Fibroblast of skin of left biceps (primary cell): ENCODE measurements at regions not wholly inside any gene's neighbourhood (a gene's known extent, or its start where the extent isn't known, plus 50 kb on each side); places are given as distances from the start of the nearest gene placed in this dataset.

Experiments used
- DNase-seq, 2 experiments: peaks; one replicate each; pipeline ENCODE4 v3.0.0-alpha.2; 2013; ENCODE audit warnings: low read depth in 2 of 2

DNA sequence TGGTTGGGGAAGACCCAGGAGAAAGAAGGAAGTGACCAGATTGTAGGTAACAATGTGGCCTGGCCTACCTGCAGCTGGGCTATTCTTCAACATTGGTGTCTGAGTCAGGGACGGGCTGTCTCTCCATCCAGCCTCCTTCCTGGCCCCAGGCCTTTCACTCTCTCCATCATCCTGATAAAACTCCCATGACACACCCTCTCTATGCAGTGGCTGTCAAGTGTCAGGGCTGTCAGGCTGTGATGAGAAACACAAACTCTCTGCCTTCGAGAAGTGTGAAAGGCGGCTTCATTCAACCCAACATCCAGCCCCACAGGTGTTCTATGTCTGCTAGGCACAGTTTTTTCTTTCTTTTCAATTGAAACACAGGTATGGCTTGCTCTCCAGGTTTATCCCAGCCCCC is 153.3 kb upstream of the VSTM2B start:
- no peak for DNase-seq

DNA sequence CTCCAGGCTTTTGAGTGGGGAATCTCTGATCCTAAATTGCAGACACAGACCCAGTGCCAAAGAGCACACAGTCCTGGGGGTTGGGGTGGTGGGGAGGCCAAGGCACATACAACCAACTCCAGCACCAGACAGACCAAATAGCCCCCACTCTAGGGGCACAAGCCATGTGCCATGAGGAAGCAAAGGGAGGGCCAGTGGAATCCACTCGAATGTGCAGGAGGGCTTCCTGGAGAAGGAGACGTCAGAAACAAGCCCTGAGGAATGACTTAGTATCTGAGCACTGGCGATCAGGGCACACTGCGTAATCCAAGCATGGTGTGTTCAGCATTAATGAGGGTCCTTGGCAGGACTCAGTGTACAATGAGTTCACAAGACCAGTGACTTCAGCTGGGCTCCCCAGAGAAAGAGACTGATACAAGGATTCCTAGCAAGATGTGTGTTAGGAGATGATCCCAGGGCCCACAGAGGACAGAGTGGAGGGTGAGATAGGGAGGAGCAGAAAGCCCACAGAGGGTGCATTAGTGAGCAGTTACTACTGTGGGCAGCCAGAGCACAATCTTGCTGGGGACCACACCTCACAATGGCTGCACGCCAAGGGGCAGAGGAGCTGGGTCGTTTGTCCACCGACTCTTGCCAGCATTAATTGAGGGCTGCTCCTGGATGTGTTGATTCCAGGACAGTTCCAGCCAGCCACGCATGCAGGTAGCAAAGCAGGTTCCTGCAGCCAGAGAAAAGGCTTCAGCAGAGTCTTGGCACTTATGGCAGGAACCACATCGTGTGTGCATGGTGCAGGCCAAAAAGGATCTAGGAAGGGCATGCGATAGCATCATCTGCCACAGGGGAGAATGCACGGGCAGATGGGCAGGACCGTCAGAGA is 152.6 kb upstream of the VSTM2B start:
- no peak for DNase-seq

DNA sequence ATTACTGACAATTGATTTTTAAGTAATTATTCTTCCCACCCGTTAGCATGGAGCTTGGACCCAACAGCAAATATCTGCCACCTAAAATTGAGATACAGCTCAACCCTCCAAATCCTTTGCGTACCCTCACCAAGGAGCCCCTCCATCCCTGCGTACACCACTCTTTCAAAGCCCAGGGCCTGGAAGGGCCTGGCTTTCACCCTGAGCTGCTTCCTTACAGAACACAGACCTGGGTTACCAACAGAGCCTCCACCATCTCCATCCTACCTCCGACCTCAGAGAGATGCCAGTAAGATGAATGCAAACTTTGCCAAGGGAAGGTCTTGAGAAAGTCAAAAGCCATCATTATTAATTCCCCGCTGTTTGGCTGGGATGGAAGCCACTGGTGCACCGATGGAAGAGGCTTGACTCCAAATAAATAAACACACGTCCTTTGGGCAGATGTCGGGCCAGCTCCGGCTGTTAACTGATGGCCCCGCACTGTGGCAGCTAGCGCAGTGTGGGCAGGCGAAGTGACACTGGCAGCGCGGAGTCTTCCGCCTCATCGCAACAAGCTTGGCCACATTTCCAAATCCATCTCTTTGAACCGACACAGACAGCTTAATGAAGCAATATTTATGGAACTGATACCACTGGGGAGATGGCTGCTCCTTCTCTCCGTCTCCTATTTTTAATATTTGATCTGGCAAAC is 150.2 kb upstream of the VSTM2B start:
- DNase-seq: no peak

DNA sequence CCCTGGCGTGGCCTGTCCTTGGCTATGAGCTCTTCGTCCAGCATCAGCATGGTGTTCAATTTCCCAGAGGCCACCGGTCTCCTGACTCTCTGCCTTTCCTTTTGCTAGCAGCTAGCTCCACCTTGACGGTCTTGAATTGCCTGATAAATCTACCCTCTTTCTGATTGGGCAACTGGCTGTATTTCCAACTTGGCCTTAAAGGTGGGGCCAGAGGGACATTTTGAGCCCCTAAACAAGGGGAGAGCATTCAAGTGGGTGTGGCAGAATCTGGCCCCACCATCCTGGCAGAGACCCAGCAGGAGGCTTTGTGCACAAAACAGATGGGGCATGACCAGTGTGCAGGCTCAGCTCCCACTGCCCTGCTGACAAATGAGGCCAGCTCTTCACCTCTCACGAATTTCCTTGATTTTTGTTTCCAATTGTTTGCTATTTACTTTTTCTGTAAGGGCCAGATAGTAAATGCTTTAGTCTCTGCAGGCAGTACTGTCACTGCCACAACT is 148.9 kb upstream of the VSTM2B start:
- no peak for DNase-seq

DNA sequence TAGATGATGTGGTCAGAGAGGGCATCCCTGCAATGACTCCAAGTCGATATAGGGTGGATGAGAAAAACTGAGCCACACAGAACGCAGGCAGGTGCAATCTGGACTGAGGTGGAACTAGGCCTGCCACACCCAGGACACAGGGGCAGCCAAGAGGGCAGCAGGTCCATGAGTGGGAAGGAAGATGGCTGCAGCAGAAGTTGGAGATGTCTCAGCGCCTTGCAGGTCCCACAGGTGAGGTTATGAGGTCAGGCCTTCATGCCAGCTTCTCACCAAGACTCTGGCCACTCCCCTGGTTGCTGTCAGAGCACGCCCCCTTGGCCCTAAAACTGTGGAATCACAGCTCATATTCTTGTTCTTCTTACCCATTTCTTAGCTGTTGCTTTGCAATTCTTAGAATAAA is 147.7 kb upstream of the VSTM2B start:
- no peak for DNase-seq

DNA sequence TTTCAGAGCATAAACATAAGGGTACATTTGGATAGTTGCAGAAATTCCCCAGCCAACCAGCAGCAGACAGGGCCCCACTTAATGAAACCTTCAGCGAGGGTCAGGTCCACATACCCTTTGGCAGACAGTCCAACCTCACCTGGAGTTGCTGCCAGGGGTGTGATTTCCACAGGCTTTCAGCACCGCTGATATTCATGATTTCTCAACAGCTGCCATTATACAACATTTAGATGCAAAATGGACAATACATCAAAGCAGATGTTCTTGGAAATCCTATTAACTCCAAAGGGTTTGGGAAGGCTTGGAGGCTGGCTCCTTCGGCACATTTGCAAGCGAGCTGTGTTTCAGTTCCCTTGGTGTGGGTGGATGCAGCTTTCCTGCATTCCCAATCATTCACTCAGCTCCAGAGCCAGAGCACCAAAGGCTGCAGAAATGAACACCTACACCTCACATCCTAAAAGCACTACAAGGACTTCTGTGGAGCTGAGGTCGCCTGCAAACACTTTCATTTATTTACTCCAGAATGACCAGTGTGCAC is 147.2 kb upstream of the VSTM2B start:
- no peak for DNase-seq

DNA sequence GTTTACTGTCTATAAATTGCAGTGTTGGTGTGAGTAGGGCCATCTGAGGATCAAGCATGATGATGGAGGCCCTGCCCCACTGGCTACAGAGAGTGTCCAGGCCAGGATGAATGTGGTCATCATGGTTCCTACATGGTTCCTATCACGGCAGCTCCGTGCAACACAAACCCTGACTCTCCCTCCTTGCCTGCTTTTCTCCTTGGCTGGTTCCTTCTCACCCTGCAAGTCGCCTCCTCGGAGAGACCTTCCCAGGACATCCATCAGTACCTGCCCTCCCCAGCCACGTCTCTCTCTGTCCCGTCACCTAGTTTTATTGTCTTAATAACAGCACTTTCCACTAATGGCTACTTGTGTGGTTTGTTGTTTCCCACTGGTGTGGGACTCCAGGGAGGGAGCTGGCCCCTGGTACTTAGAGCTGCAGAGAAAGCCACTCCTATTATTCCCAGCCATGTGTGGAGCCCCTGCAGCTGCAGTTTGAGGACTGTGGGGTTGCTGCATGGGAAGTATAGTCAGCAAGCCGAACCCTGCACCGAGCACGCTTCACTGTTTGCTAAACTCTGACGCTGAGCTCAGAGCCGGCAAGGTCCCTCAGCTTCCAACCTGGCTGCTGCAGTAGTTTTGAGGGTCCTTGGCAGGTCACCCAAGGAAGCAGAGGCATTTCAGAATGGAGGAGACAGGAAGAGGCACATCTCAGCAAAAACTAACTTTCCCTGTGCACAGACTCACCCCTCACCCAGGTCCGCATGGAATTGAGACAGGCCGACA is 146.4 kb upstream of the VSTM2B start:
- DNase-seq: no peak

DNA sequence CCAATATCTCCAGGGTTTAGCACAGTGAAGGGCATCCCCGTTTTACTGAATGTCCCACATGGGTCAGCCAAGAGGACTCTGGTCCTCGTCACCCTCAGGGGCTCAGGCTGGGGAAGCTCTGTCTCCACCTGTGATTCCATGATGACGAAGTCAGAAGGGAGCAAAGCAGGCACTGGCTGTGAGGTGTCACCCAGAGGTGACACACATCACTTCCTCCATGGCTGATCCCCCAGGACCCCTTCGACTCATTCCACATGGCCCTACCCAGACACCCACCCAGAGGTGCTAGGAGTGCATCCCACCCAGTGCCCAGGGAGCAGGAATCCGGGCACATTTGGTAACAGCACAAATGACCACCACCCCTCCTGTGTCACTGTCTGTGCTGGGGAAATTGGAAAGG is 145.2 kb upstream of the VSTM2B start:
- no peak for DNase-seq

DNA sequence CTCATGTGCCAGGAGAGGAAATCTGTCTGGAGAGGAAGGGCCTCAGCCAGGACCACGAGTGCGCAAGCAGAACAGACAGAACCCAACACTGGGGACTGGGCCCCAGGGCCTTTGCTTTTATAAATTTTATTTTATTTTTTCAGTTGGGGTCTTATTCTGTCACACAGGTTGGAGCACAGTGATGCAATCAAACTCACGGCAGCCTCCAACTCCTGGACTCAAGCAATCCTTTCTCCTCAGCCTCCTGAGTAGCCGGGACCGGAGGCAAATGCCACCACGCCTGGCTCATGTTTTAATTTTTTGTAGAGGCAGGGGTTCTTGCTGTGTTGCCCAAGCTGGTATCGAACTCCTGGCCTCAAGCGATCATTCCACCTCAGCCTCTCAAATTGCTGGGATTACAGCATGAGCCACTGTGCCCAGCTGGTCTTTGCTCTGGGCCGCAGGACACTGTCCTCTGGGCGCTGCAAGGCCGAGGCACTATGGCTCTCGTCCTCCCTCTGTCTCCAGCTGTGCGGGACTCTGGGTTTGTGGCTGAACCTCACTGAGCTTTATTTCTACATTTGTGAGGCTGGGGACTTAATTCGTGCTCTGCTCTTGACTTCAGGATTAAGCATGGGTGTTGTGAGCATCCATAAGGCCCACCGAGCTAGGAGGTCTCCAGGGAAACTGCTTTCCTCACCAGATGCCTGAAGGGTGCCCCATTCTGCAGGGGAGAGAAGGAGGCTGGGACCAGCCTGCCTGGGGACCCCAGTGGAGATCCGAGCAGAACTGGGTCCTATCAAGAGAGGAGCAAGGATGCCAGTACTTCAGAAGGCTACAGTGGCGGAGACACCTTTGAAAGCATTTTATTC is 144.2 kb upstream of the VSTM2B start:
- no peak for DNase-seq

DNA sequence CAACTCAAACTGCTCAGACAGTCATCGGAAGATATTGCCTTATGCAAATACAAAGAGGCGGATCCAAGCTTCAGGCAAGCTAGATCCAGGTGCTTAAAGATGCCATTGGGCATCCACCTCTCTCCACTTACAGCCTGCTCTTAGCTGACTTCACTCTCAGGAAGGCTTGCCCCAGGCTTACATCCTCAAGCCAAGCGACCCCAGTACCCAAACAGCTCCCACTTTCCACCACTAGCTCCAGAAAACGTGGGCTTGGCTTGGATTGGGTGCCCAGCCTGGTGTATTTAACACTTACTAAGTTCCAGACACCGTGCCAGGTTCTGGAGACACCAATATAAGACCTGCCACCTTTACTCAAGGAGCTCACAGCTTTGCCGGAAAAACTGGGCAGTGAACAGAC is 142.1 kb upstream of the VSTM2B start:
- DNase-seq: no peak

DNA sequence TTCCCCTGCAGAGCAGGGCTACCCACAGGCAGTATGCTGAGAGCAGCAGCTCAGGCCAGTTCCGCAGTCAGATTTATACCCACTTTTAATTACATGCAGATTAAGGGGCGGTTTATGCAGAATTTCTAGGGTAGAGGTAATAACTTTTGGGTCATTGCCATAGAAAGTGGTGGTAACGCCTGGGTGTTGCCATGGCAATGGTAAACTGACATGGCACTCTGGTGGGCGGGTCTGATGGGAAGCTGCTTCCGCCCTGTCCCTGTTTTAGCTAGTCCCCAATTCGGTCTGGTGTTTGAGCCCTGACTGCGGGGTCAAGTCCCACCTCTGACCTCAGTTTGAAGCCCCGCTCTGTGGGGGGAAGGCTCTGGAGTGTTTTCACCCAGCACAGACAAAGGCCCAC is 141.1 kb upstream of the VSTM2B start:
- DNase-seq: no peak

DNA sequence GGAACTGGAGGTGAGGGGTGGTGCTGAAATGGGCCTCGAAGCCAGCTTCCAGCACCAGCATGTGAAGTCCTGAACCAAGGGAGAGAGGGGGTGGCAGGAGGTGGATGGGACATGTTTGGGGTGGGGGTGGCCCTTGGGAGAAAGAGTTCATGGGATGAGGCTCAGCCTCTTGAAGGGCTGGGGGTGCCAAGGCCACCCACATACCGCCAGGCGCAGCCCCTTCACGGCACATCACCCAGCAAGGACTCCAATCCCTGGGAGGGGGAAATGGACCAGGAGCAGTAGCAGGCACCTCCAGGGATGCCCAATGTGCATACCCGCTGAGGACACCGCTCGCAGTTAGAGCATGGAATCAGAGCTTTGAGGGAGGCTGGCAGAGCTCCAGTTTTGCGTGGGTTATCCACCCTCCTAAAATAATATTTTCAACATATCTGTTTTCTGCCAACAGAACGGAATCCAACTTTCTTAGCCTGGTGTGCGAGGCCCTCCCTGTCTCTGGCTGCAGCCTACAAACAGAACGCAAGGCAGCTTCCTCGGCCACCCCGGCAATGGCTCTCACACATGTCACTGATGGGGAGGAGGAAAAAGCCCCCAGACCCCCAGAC is 140.5 kb upstream of the VSTM2B start:
- no peak for DNase-seq

DNA sequence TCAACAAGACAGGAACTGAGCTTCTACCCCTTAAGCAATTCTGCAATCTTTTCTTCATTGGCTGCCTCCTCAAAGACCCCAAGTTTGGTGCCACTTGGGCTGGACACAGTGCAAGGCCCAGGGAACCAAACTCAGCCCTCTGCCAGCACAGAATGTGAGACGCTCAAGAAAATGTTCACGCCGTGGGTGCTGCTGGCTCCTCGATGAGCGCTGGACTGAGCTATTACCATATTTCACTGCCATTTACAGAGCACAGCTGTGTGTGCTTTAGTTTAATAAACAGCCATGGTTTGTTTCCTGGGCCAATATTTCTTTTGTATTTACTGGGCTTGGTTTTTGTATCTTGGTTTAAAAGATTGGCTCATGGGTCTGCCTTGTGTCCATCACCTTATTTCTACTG is 138.8 kb upstream of the VSTM2B start:
- no peak for DNase-seq

DNA sequence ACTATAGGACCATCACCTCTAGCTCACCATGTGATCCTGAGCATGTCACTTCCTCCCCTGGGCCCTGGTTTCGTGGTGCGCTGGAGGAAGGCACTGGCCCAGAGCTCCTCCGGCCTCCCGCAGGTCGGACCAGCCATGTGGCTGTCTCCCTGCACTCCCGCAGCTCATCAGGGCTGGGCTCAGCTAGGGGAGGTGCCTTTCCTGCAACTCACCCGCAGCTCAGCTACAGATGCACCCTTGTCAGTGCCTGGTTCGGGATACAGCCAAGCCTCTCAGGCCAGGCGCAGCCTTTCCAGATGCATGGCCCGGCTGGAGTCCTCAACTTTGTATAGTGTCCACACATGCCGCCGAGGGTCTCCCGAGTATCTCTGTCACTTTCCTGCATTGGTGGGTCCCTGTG is 138.2 kb upstream of the VSTM2B start:
- DNase-seq: no peak

DNA sequence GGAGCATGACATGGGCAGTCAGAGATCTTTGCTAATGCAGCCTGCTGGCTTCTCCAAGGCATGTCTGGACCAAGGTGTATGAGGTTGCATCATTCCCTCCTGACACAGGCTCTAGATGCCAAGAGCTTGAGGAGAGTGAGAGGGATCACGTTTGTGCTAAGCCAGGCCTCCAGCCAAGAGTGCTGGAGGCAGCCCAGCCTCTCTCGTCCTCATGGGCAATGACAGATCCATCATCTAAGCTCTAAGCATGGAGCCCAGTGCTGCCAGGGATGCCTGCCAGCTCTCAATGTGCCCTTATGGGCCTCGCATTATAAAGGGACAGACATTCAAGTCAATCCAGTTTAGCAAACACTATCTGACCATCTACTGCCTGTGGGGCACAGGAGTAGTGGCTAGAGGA is 136.3 kb upstream of the VSTM2B start:
- DNase-seq: no peak

DNA sequence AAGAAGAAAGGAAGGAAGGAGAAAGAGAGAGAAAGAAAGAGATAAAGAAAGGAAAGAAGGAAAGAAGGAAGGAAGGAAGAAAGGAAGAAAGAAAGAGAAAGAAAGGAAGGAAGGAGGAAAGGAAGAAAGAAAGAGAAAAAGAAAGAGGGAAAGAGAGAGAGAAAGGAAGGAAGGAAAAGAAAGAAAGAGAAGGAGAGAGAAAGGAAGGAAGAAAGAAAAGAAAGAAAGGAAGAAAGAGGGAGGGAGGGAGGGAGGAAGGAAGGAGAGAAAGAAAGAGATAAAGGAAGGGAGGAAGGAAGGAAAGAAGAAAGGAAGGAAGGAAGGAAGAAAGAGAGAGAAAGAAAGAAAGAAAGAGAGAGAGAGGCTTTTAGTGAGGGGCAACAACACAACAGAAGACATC is 135.1 kb upstream of the VSTM2B start:
- DNase-seq: no peak

DNA sequence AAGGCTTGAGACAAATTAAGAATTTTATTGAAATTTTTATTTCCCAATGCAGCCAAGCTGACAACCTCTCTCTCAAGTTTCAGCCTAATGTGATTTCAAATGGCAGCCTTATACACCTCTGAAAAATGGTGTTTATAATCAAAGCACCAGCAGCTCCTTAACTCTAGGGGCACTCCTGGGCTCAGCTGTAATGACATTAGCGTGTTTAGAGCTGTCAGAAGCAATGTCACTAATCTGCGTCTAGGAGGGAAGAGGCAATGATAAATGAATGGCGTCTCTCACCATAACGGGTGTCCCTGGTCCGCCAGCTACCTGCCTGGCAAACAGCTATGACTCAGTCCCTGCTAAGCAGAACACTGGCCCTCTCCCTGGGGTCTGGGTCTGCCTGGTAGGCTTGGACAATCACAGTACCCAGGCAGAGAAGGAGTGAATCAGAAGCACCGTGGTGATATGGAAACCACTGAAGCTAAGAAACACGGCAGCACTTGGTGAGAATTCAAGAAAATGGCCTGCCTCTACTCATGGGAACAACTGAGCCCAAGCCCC is 131.8 kb upstream of the VSTM2B start:
- DNase-seq: no peak

DNA sequence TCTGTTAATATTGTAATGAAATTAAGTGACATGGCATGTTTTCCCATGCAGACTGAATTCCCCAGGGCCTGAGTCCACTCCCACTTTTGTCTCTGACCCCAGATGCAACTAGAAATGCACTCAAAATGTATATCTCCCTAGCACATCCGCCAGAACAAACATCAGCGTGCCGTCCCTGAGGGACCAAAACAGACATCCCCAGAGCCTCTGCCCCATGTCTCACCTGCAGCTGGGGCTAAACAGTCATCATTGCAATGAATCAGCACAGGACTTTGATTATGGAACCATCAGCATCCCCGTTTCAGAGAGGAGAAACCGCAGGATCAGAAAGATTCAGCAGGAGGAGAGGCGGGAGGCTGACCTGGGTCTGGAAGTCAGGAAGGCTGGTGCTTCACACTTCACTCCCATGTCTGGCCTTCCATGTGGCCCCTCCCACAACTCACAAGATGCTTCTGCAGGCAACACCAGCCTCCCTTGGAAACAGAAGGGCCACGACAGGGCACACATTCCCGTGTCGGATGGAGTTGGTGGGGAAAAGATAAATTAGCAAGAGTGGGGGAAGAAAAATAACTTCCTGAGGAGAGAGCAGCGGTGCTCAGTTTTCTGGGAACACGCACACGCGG is 130.6 kb upstream of the VSTM2B start:
- no peak for DNase-seq

DNA sequence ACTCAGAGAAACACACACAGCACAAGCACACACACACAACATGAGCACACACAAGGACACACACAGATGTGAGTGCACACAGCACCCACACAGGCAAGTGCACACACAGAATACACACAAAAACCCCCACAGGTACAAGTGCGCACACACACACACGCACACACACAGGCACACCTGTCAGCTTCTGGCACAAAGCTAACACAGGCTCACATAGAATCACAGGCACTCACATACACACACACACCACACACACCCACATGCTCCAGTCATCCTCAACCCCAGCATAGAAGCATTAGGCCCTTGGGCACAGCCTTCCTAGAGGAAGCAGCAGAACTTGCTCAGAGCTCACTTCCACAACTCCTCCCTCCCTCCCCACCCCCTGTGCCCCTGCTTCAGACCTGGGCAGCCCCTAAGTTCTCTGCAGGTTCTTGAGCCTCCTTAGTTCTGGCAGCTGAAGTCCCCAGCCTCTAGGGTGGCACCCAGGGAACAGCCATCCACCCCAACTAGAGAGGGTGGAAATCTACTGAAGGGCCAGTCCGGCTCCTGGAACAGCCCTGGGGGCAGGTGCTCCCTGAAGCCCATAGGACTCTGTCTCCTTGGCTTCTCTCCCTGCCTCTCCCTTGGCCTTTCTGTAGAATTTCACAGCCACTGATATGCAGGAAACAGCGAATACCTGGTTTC is 129.9 kb upstream of the VSTM2B start:
- no peak for DNase-seq

DNA sequence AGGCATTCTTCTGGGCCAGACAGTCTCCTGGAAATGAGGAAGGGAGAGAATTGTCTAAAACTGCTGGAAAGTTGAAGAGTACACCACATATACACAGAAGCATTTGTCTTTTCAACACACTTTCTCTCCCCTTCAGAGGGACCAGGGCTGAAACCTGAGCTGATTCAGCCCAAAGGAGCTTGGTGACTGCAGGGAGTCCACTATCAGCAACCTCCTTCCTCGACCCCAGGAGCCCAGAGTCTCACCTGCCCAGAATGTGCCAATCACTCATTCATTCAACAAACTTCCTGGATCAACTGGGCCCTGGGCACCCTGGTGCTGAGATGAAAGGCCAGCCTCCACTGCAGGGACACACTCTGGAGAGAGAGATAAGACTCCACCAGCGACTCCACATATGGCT is 128.9 kb upstream of the VSTM2B start:
- DNase-seq: no peak
